Activated CD4-positive, alpha-beta memory T cell treated with anti-CD3 and anti-CD28 coated beads for 36 hours (primary cell): ENCODE measurements at regions not wholly inside any gene's neighbourhood (a gene's known extent, or its start where the extent isn't known, plus 50 kb on each side); places are given as distances from the start of the nearest gene placed in this dataset.

Source experiments
- CTCF ChIA-PET: fragments of 350-600 bp; sonication (Branson Sonifier 250); formaldehyde crosslinking; loops from one replicate; lab custom pipeline; 2021; ENCODE audit warnings: antibody characterized with exemption, inconsistent platforms; lab: Charles Lee
- POLR2A ChIA-PET: fragments of 350-600 bp; sonication (Branson Sonifier 250); formaldehyde crosslinking; loops from one replicate; lab custom pipeline; 2021; ENCODE audit warnings: antibody characterized with exemption; lab: Charles Lee
- DNase-seq: peaks from one replicate; pipeline ENCODE4 v3.0.0-alpha.2; 2020
- H3K27ac Mint-ChIP-seq: one replicate; pipeline ENCODE4 v1.8.0; 2021; ENCODE audit warnings: mixed read lengths
- H3K27me3 Mint-ChIP-seq: one replicate; pipeline ENCODE4 v1.8.0; 2021; ENCODE audit warnings: mixed read lengths
- H3K36me3 Mint-ChIP-seq: one replicate; pipeline ENCODE4 v1.8.0; 2021; ENCODE audit warnings: mixed read lengths
- H3K4me1 Mint-ChIP-seq: one replicate; pipeline ENCODE4 v1.8.0; 2021; ENCODE audit warnings: low read depth, mixed read lengths
- H3K4me3 Mint-ChIP-seq: one replicate; pipeline ENCODE4 v1.8.0; 2021; ENCODE audit warnings: mild to moderate bottlenecking, mixed read lengths
- H3K9me3 Mint-ChIP-seq: one replicate; pipeline ENCODE4 v1.8.0; 2021; ENCODE audit warnings: mixed read lengths
- intact Hi-C: fragments of 100-400 bp; cut with micrococcal nuclease; formaldehyde crosslinking; loops from one replicate; pipeline ENCODE4 v1.15.1; 2023

GRCh38 chr13:95352486-95352885 is 51.2 kb upstream of the ABCC4 start:
- no peaks in the 10 kb centered on the region for H3K9me3 Mint-ChIP-seq
- no peak for DNase-seq
- H3K27me3 Mint-ChIP-seq: no peaks in the 10 kb centered on the region
- CTCF ChIA-PET: no interaction called here
- POLR2A ChIA-PET: no interaction called here
- H3K4me3 Mint-ChIP-seq: no peak overlapping the region
- H3K27ac Mint-ChIP-seq: no peak overlapping the region
- no peaks in the 10 kb centered on the region for H3K4me1 Mint-ChIP-seq
- H3K36me3 Mint-ChIP-seq: no peaks in the 10 kb centered on the region
- intact Hi-C loops: no loop called here

- DNase-seq: no peak
- ChIA-PET POLR2A (interaction anchor here (0.5 kb wide), 1 partner anchor 112 kb away, joined by 3 read pairs; no protein-coding TSS in a partner anchor), CTCF (interaction anchor here (1.4 kb wide), 1 partner anchor 50 kb away, joined by 4 read pairs; no protein-coding TSS in a partner anchor)
- intact Hi-C loops: no loop called here
- Mint-ChIP-seq H3K4me3 (no peak overlapping the region), H3K36me3 (no peaks in the 10 kb centered on the region), H3K4me1 (no peaks in the 10 kb centered on the region), H3K9me3 (no peaks in the 10 kb centered on the region), H3K27me3 (no peaks in the 10 kb centered on the region), H3K27ac (no peak overlapping the region)
These were observed 52.9 kb upstream of the ABCC4 start for GRCh38 chr13:95354156-95354555.

GRCh38 chr13:95354680-95355487 is 53.6 kb upstream of the ABCC4 start:
- CTCF ChIA-PET: no interaction called here
- Mint-ChIP-seq H3K36me3 (no peaks in the 10 kb centered on the region), H3K4me3 (no peak overlapping the region), H3K4me1 (no peaks in the 10 kb centered on the region), H3K9me3 (no peaks in the 10 kb centered on the region), H3K27me3 (no peaks in the 10 kb centered on the region), H3K27ac (no peak overlapping the region)
- DNase-seq: no peak
- intact Hi-C loops: no loop called here
- POLR2A ChIA-PET: interaction anchor here (0.5 kb wide), 1 partner anchor 113 kb away, joined by 3 read pairs; no protein-coding TSS in a partner anchor

- intact Hi-C loops: no loop called here
- Mint-ChIP-seq H3K9me3 (no peaks in the 10 kb centered on the region), H3K36me3 (no peaks in the 10 kb centered on the region), H3K27me3 (no peaks in the 10 kb centered on the region), H3K4me1 (no peaks in the 10 kb centered on the region), H3K27ac (no peak overlapping the region), H3K4me3 (no peak overlapping the region)
- CTCF ChIA-PET: no interaction called here
- DNase-seq: no peak
- POLR2A ChIA-PET: no interaction called here
These were observed 54.2 kb upstream of the ABCC4 start for GRCh38 chr13:95355494-95355893.

GRCh38 chr13:95356916-95357315 is 55.7 kb upstream of the ABCC4 start:
- H3K27me3 Mint-ChIP-seq: no peaks in the 10 kb centered on the region
- H3K9me3 Mint-ChIP-seq: no peaks in the 10 kb centered on the region
- no peak for DNase-seq
- H3K27ac Mint-ChIP-seq: no peak overlapping the region
- no peaks in the 10 kb centered on the region for H3K36me3 Mint-ChIP-seq
- ChIA-PET POLR2A (no interaction called here), CTCF (no interaction called here)
- intact Hi-C loops: no loop called here
- H3K4me3 Mint-ChIP-seq: no peak overlapping the region
- H3K4me1 Mint-ChIP-seq: no peaks in the 10 kb centered on the region

- Mint-ChIP-seq H3K36me3 (no peaks in the 10 kb centered on the region), H3K27me3 (peaks cover 2% of the 10 kb centered on the region), H3K27ac (no peak overlapping the region), H3K4me3 (no peak overlapping the region), H3K4me1 (no peaks in the 10 kb centered on the region), H3K9me3 (no peaks in the 10 kb centered on the region)
- ChIA-PET CTCF (interaction anchor here (0.6 kb wide), 1 partner anchor 681 kb away, joined by 3 read pairs; no protein-coding TSS in a partner anchor), POLR2A (no interaction called here)
- intact Hi-C loops: no loop called here
- DNase-seq: no peak
These were observed 56.6 kb upstream of the ABCC4 start for GRCh38 chr13:95357875-95358274.

- no peaks in the 10 kb centered on the region for H3K36me3 Mint-ChIP-seq
- H3K4me1 Mint-ChIP-seq: no peaks in the 10 kb centered on the region
- H3K4me3 Mint-ChIP-seq: no peak overlapping the region
- intact Hi-C loops: no loop called here
- no peaks in the 10 kb centered on the region for H3K9me3 Mint-ChIP-seq
- no peak for DNase-seq
- ChIA-PET POLR2A (no interaction called here), CTCF (no interaction called here)
- H3K27ac Mint-ChIP-seq: no peak overlapping the region
- peaks cover 2% of the 10 kb centered on the region for H3K27me3 Mint-ChIP-seq
These were observed 58.8 kb upstream of the ABCC4 start for GRCh38 chr13:95360052-95360451.

- ChIA-PET POLR2A (no interaction called here), CTCF (no interaction called here)
- Mint-ChIP-seq H3K4me1 (no peaks in the 10 kb centered on the region), H3K36me3 (no peaks in the 10 kb centered on the region), H3K27me3 (peaks cover 2% of the 10 kb centered on the region), H3K9me3 (no peaks in the 10 kb centered on the region), H3K27ac (no peak overlapping the region), H3K4me3 (no peak overlapping the region)
- DNase-seq: no peak
- intact Hi-C loops: no loop called here
These were observed 59.3 kb upstream of the ABCC4 start for GRCh38 chr13:95360464-95361097.

- Mint-ChIP-seq H3K27ac (no peak overlapping the region), H3K9me3 (no peaks in the 10 kb centered on the region), H3K4me1 (no peaks in the 10 kb centered on the region), H3K4me3 (no peak overlapping the region), H3K36me3 (no peaks in the 10 kb centered on the region), H3K27me3 (peaks cover 2% of the 10 kb centered on the region)
- intact Hi-C loops: no loop called here
- ChIA-PET POLR2A (interaction anchor here (0.6 kb wide), 1 partner anchor 51 kb away, joined by 3 read pairs; no protein-coding TSS in a partner anchor), CTCF (no interaction called here)
- DNase-seq: no peak
These were observed 60.4 kb upstream of the ABCC4 start for GRCh38 chr13:95361686-95362085.

GRCh38 chr13:95362666-95363065 is 61.4 kb upstream of the ABCC4 start:
- Mint-ChIP-seq H3K9me3 (no peaks in the 10 kb centered on the region), H3K4me1 (no peaks in the 10 kb centered on the region), H3K36me3 (no peaks in the 10 kb centered on the region), H3K27ac (no peak overlapping the region), H3K27me3 (peaks cover 2% of the 10 kb centered on the region), H3K4me3 (no peak overlapping the region)
- CTCF ChIA-PET: no interaction called here
- intact Hi-C loops: no loop called here
- DNase-seq: no peak
- POLR2A ChIA-PET: no interaction called here

- Mint-ChIP-seq H3K9me3 (peaks cover 7% of the 10 kb centered on the region), H3K4me1 (no peaks in the 10 kb centered on the region), H3K27me3 (peaks cover 4% of the 10 kb centered on the region), H3K36me3 (no peaks in the 10 kb centered on the region), H3K4me3 (no peak overlapping the region), H3K27ac (no peak overlapping the region)
- ChIA-PET CTCF (interaction anchor here (1.0 to 1.6 kb wide), 2 partner anchors 14 to 37 kb away, joined by 3 to 4 read pairs; no protein-coding TSS in a partner anchor), POLR2A (no interaction called here)
- intact Hi-C loops: no loop called here
- DNase-seq: no peak
These were observed 66.1 kb upstream of the ABCC4 start for GRCh38 chr13:95367309-95367843.

GRCh38 chr13:95368998-95369397 is 67.7 kb upstream of the ABCC4 start:
- DNase-seq: no peak
- intact Hi-C loops: no loop called here
- CTCF ChIA-PET: interaction anchor here (1.6 kb wide), 1 partner anchor 35 kb away, joined by 4 read pairs; no protein-coding TSS in a partner anchor
- H3K27me3 Mint-ChIP-seq: peaks cover 2% of the 10 kb centered on the region
- no peaks in the 10 kb centered on the region for H3K36me3 Mint-ChIP-seq
- POLR2A ChIA-PET: no interaction called here
- no peak overlapping the region for H3K4me3 Mint-ChIP-seq
- no peaks in the 10 kb centered on the region for H3K4me1 Mint-ChIP-seq
- H3K9me3 Mint-ChIP-seq: peaks cover 7% of the 10 kb centered on the region
- H3K27ac Mint-ChIP-seq: no peak overlapping the region
